SK-N-SH (cell line): ENCODE measurements at regions not wholly inside any gene's neighbourhood (a gene's known extent, or its start where the extent isn't known, plus 50 kb on each side); places are given as distances from the start of the nearest gene placed in this dataset.
"Not testable (repeated sequence)": the region's sequence is repeated elsewhere in the genome, so short reads cannot be mapped to it uniquely, and the experiment has no call there.

ENCODE experiments used
- CTCF ChIA-PET: fragments of 300-600, 350-600 bp; formaldehyde crosslinking; extraction: SDS; loops from one replicate; lab custom pipeline; 2021; lab: Yijun Ruan, JAX
- POLR2A ChIA-PET: fragments of 350-600 bp; sonication (Branson Sonifier 250); formaldehyde crosslinking; extraction: SDS; loops from one replicate; lab custom pipeline; 2020; ENCODE audit warnings: antibody characterized with exemption, inconsistent platforms; lab: Yijun Ruan, JAX
- DNase-seq: peaks from one replicate; pipeline ENCODE4 v3.0.0; 2012
- H2AFZ ChIP-seq: fragments of 200-600 bp; sonication (generic); 2 replicates; pipeline ENCODE4 v1.8.1; 2016; ENCODE audit warnings: antibody characterized with exemption, mild to moderate bottlenecking, low read depth
- H3F3A ChIP-seq: fragments of 200-600 bp; sonication (generic); replicated peaks from 2 replicates; pipeline ENCODE3; 2016; ENCODE audit warnings: antibody characterized with exemption, mild to moderate bottlenecking; ENCODE audit not compliant: insufficient read depth
- H3K27ac ChIP-seq, 2 experiments: fragments of 200-500 bp in 1 of 2; fragments of 200-600 bp in 1 of 2; sonication (Bioruptor generic) in 1 of 2; sonication (generic), shearing (Covaris generic) in 1 of 2; 2 replicates each; pipeline versions ENCODE4 v1.5.1 to v1.6.1; 2014 to 2016; ENCODE audit warnings: low read depth in 2 of 2, inconsistent platforms in 1 of 2, low read length in 1 of 2, mild to moderate bottlenecking in 1 of 2, mixed read lengths in 1 of 2
- H3K27me3 ChIP-seq: fragments of 200-600 bp; sonication (generic), shearing (Covaris generic); 2 replicates; pipeline ENCODE4 v1.6.1; 2016; ENCODE audit warnings: mixed run types; ENCODE audit not compliant: insufficient read depth
- H3K36me3 ChIP-seq, 2 experiments: fragments of 200-500 bp in 1 of 2; fragments of 200-600 bp in 1 of 2; sonication (Bioruptor generic) in 1 of 2; sonication (generic) in 1 of 2; replicated peaks in 1 of 2; 2 replicates each; pipeline versions ENCODE3 to v1.5.1; 2014 to 2016; ENCODE audit warnings: low read length in 1 of 2, mild to moderate bottlenecking in 1 of 2; ENCODE audit not compliant: insufficient read depth in 2 of 2, control insufficient read depth in 1 of 2
- H3K4me1 ChIP-seq, 2 experiments: fragments of 200-500 bp in 1 of 2; fragments of 200-600 bp in 1 of 2; sonication (Bioruptor generic) in 1 of 2; sonication (generic), shearing (Covaris generic) in 1 of 2; 2 replicates each; pipeline versions ENCODE4 v1.5.1 to v1.6.1; 2014 to 2016; ENCODE audit warnings: low read depth in 1 of 2, low read length in 1 of 2, mixed run types in 1 of 2; ENCODE audit not compliant: insufficient read depth in 2 of 2, control insufficient read depth in 1 of 2
- H3K4me2 ChIP-seq: fragments of 200-600 bp; sonication (generic), shearing (Covaris generic); 2 replicates; pipeline ENCODE4 v1.6.1; 2017; ENCODE audit warnings: mixed run types
- H3K4me3 ChIP-seq, 2 experiments: fragments of 200-500 bp in 1 of 2; fragments of 200-600 bp in 1 of 2; sonication (Bioruptor generic) in 1 of 2; sonication (generic), shearing (Covaris generic) in 1 of 2; 2 replicates each; pipeline versions ENCODE4 v1.5.1 to v1.8.1; 2014 to 2016; ENCODE audit warnings: low read depth in 2 of 2, inconsistent platforms in 1 of 2, low read length in 1 of 2, mild to moderate bottlenecking in 1 of 2, mixed read lengths in 1 of 2, moderate library complexity in 1 of 2
- H3K79me2 ChIP-seq: fragments of 200-600 bp; sonication (generic); 2 replicates; pipeline ENCODE4 v1.8.1; 2017; ENCODE audit warnings: mild to moderate bottlenecking; ENCODE audit not compliant: insufficient read depth
- H3K9ac ChIP-seq: fragments of 200-600 bp; sonication (generic); 2 replicates; pipeline ENCODE4 v1.6.1; 2017; ENCODE audit warnings: mixed run types
- H3K9me2 ChIP-seq: fragments of 200-600 bp; sonication (generic); 2 replicates; pipeline ENCODE4 v1.6.1; 2017; ENCODE audit warnings: mixed run types
- H3K9me3 ChIP-seq: fragments of 200-600 bp; sonication (generic); 2 replicates; pipeline ENCODE4 v1.6.1; 2017; ENCODE audit warnings: mixed run types, mild to moderate bottlenecking, moderate library complexity
- H4K20me1 ChIP-seq: fragments of 200-600 bp; sonication (generic); 2 replicates; pipeline ENCODE4 v1.6.1; 2017; ENCODE audit warnings: mild to moderate bottlenecking, mixed run types; ENCODE audit not compliant: insufficient read depth
- CTCF ChIP-seq: fragments of 200-600 bp; sonication (generic); IDR thresholded peaks from 2 replicates; pipeline ENCODE4 v1.6.1; 2017; ENCODE audit warnings: antibody characterized with exemption, mild to moderate bottlenecking, moderate library complexity
- ELF1 ChIP-seq: IDR thresholded peaks from 2 replicates; pipeline ENCODE4 v1.4.0; 2012
- EZH2phosphoT487 ChIP-seq: fragments of 200-600 bp; sonication (generic); IDR thresholded peaks from 2 replicates; pipeline ENCODE4 v1.6.1; 2017; ENCODE audit warnings: low read depth, mixed run types, mild to moderate bottlenecking, antibody characterized with exemption, moderate library complexity, borderline replicate concordance
- IRF3 ChIP-seq: fragments of 150-350 bp; IDR thresholded peaks from 2 replicates; pipeline ENCODE4 v1.6.1; 2016; ENCODE audit warnings: mild to moderate bottlenecking, low read depth, low read length
- MEF2A ChIP-seq: IDR thresholded peaks from 2 replicates; pipeline ENCODE4 v1.4.0; 2012; ENCODE audit warnings: low read depth, borderline replicate concordance
- RAD21 ChIP-seq: IDR thresholded peaks from 2 replicates; pipeline ENCODE4 v1.6.1; 2012; ENCODE audit warnings: mild to moderate bottlenecking, low read length
- TEAD4 ChIP-seq: IDR thresholded peaks from 2 replicates; pipeline ENCODE4 v1.4.0; 2012; ENCODE audit warnings: mild to moderate bottlenecking, borderline replicate concordance; ENCODE audit not compliant: insufficient read depth
- WGBS: methylation state at CpG from one replicate; pipeline ENCODE4 v1.1.6; 2017; ENCODE audit warnings: low lambda C conversion rate; 5-methylcytosine and 5-hydroxymethylcytosine counted together

DNA sequence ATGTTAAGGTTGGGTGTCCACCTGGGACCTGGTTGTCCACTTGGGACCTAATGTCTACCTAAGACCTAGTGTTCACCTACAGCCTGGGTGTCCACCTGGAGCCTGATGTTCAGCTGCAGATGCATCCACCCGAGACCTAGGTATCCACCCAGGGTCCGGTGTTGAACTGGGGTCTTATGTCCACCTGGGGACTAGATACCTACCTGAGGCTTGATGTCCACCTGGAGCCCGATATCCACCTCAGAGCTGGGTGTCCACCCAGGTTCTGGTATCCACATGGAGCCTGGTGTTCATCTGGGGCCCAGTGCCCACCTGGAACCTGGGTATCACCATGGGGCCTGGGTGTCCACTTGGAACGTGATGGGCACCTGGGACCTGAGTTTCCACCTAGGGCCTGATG, 389.2 kb downstream of the ZNF716 start:
- H3K4me1 ChIP-seq, H3K79me2 ChIP-seq, H3K4me3 ChIP-seq, H4K20me1 ChIP-seq, H2AFZ ChIP-seq, DNase-seq, H3F3A ChIP-seq, H3K27ac ChIP-seq, POLR2A ChIA-PET, H3K9ac ChIP-seq, H3K4me2 ChIP-seq, H3K27me3 ChIP-seq, H3K9me2 ChIP-seq, H3K9me3 ChIP-seq, CTCF ChIA-PET, H3K36me3 ChIP-seq: not testable (repeated sequence)
- 0% methylated on average over 3 of the region's 4 CpGs for WGBS

- TF ChIP-seq TEAD4 (no peak), ELF1 (no peak), RAD21 (peak; percentile 33; the same call in 1 of the 2 replicates), EZH2phosphoT487 (peak; percentile 88)
- peak; percentile 60 for DNase-seq
- CTCF ChIA-PET = no interaction called here
- H3K9me2 ChIP-seq = no peaks in the 10 kb centered on the region
- POLR2A ChIA-PET = no interaction called here
- no peaks in the 10 kb centered on the region for H3K79me2 ChIP-seq
- peaks cover 26% of the 10 kb centered on the region for H3K27me3 ChIP-seq
- no peaks in the 10 kb centered on the region; a peak in 1 of 4 replicates for H3K4me1 ChIP-seq
- H3K9me3 ChIP-seq = no peaks in the 10 kb centered on the region
- WGBS = 6% methylated on average over 84 of the region's 84 CpGs
- peak overlapping the region; percentile 79 for H2AFZ ChIP-seq
- H3K27ac ChIP-seq = no peak overlapping the region
- H3K4me2 ChIP-seq = peak overlapping the region; percentile 83
- no peaks in the 10 kb centered on the region for H4K20me1 ChIP-seq
- no peak overlapping the region for H3K9ac ChIP-seq
- no peaks in the 10 kb centered on the region for H3F3A ChIP-seq
- H3K36me3 ChIP-seq = no peaks in the 10 kb centered on the region
- peak overlapping the region; percentile 45 to 64 for H3K4me3 ChIP-seq
Observed at GRCh38 chr7:57867884-57868701, 418.1 kb downstream of the ZNF716 start.

- POLR2A ChIA-PET = no interaction called here
- H3K4me3 ChIP-seq = peak overlapping the region; percentile 45 to 64
- 16% methylated on average over 66 of the region's 66 CpGs for WGBS
Observed at GRCh38 chr7:57868771-57869483, 418.9 kb downstream of the ZNF716 start.

More at GRCh38 chr7:57868771-57869483, 418.9 kb downstream of the ZNF716 start:
- Histone ChIP-seq H4K20me1 (no peaks in the 10 kb centered on the region), H3K4me2 (peak overlapping the region; percentile 83), H3K9ac (no peak overlapping the region), H3K9me2 (no peaks in the 10 kb centered on the region), H3K79me2 (no peaks in the 10 kb centered on the region), H3K27ac (no peak overlapping the region), H3F3A (no peaks in the 10 kb centered on the region), H3K4me1 (no peaks in the 10 kb centered on the region; a peak in 1 of 4 replicates), H2AFZ (peak overlapping the region; percentile 79), H3K36me3 (no peaks in the 10 kb centered on the region), H3K9me3 (no peaks in the 10 kb centered on the region), H3K27me3 (peaks cover 26% of the 10 kb centered on the region)
- TF ChIP-seq CTCF (no peak), MEF2A (no peak), EZH2phosphoT487 (peak; percentile 70; the same call in 1 of the 2 replicates), IRF3 (no peak)
- CTCF ChIA-PET = interaction anchor here (0.7 kb wide), 1 partner anchor 17 kb away, joined by 3 read pairs; no protein-coding TSS in a partner anchor
- peak; percentile 50 for DNase-seq
